ENCODE measurements at regions not wholly inside any gene's neighbourhood (a gene's known extent, or its start where the extent isn't known, plus 50 kb on each side); places are given as distances from the start of the nearest gene placed in this dataset.

GRCh38 chr2:144650907-144651306, 131.0 kb upstream of the ZEB2 start:
- ATAC-seq (ENCODE audit: low read depth) = no peak
- no peak for DNase-seq
- H3K27ac Mint-ChIP-seq = no peak overlapping the region
- ChIA-PET POLR2A (interaction anchor here (0.7 kb wide), 1 partner anchor 189 kb away, joined by 5 read pairs; no protein-coding TSS in a partner anchor), CTCF (no interaction called here)
- TF ChIP-seq CTCF (IDR thresholded peaks at IDR 0.05) = no peak
- H3K27me3 Mint-ChIP-seq = no peaks in the 10 kb centered on the region
- H3K36me3 Mint-ChIP-seq (ENCODE audit: low read depth) = no peaks in the 10 kb centered on the region
- H3K4me1 Mint-ChIP-seq = peaks cover 2% of the 10 kb centered on the region
- intact Hi-C loops (cut with micrococcal nuclease) = no loop called here
- no peak overlapping the region for H3K4me3 Mint-ChIP-seq
- no peaks in the 10 kb centered on the region for H3K9me3 Mint-ChIP-seq

GRCh38 chr2:144648837-144649465, 129.0 kb upstream of the ZEB2 start:
- intact Hi-C loops (cut with micrococcal nuclease) = no loop called here
- ATAC-seq (ENCODE audit: low read depth) = no peak
- no peak for TF ChIP-seq CTCF (IDR thresholded peaks at IDR 0.05)
- no peaks in the 10 kb centered on the region for H3K4me1 Mint-ChIP-seq
- no peak overlapping the region for H3K27ac Mint-ChIP-seq
- no peaks in the 10 kb centered on the region for H3K27me3 Mint-ChIP-seq
- DNase-seq = no peak
- POLR2A ChIA-PET = no interaction called here
- CTCF ChIA-PET = interaction anchor here (0.7 kb wide), 1 partner anchor 117 kb away, joined by 4 read pairs; no protein-coding TSS in a partner anchor
- no peak overlapping the region for H3K4me3 Mint-ChIP-seq
- H3K9me3 Mint-ChIP-seq = no peaks in the 10 kb centered on the region
- no peaks in the 10 kb centered on the region for H3K36me3 Mint-ChIP-seq (ENCODE audit: low read depth)

GRCh38 chr2:144645083-144645778, 125.3 kb upstream of the ZEB2 start:
- no peaks in the 10 kb centered on the region for H3K27me3 Mint-ChIP-seq
- H3K4me3 Mint-ChIP-seq = no peak overlapping the region
- peaks cover 3% of the 10 kb centered on the region for H3K9me3 Mint-ChIP-seq
- POLR2A ChIA-PET = no interaction called here
- CTCF ChIA-PET = no interaction called here
- ATAC-seq (ENCODE audit: low read depth) = no peak
- DNase-seq = no peak
- intact Hi-C loops (cut with micrococcal nuclease) = no loop called here
- H3K4me1 Mint-ChIP-seq = peaks cover 11% of the 10 kb centered on the region
- H3K36me3 Mint-ChIP-seq (ENCODE audit: low read depth) = no peaks in the 10 kb centered on the region
- TF ChIP-seq CTCF (IDR thresholded peaks at IDR 0.05) = no peak
- no peak overlapping the region for H3K27ac Mint-ChIP-seq

- ChIA-PET CTCF (no interaction called here), POLR2A (no interaction called here)
- intact Hi-C loops (cut with micrococcal nuclease) = no loop called here
- no peak for TF ChIP-seq CTCF (IDR thresholded peaks at IDR 0.05)
- H3K4me3 Mint-ChIP-seq = no peak overlapping the region
- H3K27me3 Mint-ChIP-seq = no peaks in the 10 kb centered on the region
- H3K9me3 Mint-ChIP-seq = peaks cover 3% of the 10 kb centered on the region
- no peak for DNase-seq
- H3K4me1 Mint-ChIP-seq = peaks cover 11% of the 10 kb centered on the region
- no peak overlapping the region for H3K27ac Mint-ChIP-seq
- no peak for ATAC-seq (ENCODE audit: low read depth)
- no peaks in the 10 kb centered on the region for H3K36me3 Mint-ChIP-seq (ENCODE audit: low read depth)
These were observed 124.6 kb upstream of the ZEB2 start for GRCh38 chr2:144644549-144644948.

GRCh38 chr2:144643537-144644336, 123.8 kb upstream of the ZEB2 start:
- ATAC-seq (ENCODE audit: low read depth) = no peak
- no peak for DNase-seq
- H3K27ac Mint-ChIP-seq = no peak overlapping the region
- no peak for TF ChIP-seq CTCF (IDR thresholded peaks at IDR 0.05)
- POLR2A ChIA-PET = no interaction called here
- H3K27me3 Mint-ChIP-seq = no peaks in the 10 kb centered on the region
- H3K9me3 Mint-ChIP-seq = peaks cover 3% of the 10 kb centered on the region
- H3K36me3 Mint-ChIP-seq (ENCODE audit: low read depth) = no peaks in the 10 kb centered on the region
- CTCF ChIA-PET = no interaction called here
- no peak overlapping the region for H3K4me3 Mint-ChIP-seq
- peaks cover 11% of the 10 kb centered on the region for H3K4me1 Mint-ChIP-seq
- intact Hi-C loops (cut with micrococcal nuclease) = no loop called here
